Endodermal cell (in vitro differentiated cells): ENCODE measurements at regions not wholly inside any gene's neighbourhood (a gene's known extent, or its start where the extent isn't known, plus 50 kb on each side); places are given as distances from the start of the nearest gene placed in this dataset.

Source experiments
- DNase-seq: peaks from one replicate; pipeline ENCODE4 v3.0.0-alpha.2; 2017
- H3K27ac ChIP-seq: 2 replicates; pipeline ENCODE4 v1.5.1; 2013; ENCODE audit warnings: mild to moderate bottlenecking, low read depth, low read length, moderate library complexity
- H3K27me3 ChIP-seq: 2 replicates; pipeline ENCODE4 v1.6.1; 2013; ENCODE audit warnings: mild to moderate bottlenecking, low read length, moderate library complexity; ENCODE audit not compliant: insufficient read depth, control insufficient read depth, poor library complexity, severe bottlenecking
- H3K36me3 ChIP-seq: 2 replicates; pipeline ENCODE4 v1.7.0; 2013; ENCODE audit warnings: mild to moderate bottlenecking, low read length, moderate library complexity; ENCODE audit not compliant: control insufficient read depth, insufficient read depth
- H3K4me1 ChIP-seq: one replicate; pipeline ENCODE4 v1.7.0; 2013; ENCODE audit warnings: low read length; ENCODE audit not compliant: control insufficient read depth, insufficient read depth
- H3K4me3 ChIP-seq: 2 replicates; pipeline ENCODE4 v1.5.1; 2013; ENCODE audit warnings: mild to moderate bottlenecking, low read length, moderate library complexity
- H3K9ac ChIP-seq: 2 replicates; pipeline ENCODE4 v1.6.1; 2013; ENCODE audit warnings: mild to moderate bottlenecking, low read length, moderate library complexity; ENCODE audit not compliant: poor library complexity, severe bottlenecking; ENCODE audit errors: extremely low read depth
- H3K9me3 ChIP-seq: 2 replicates; pipeline ENCODE4 v1.6.1; 2013; ENCODE audit warnings: mild to moderate bottlenecking, low read length, moderate library complexity; ENCODE audit not compliant: control insufficient read depth
- H3K27ac Mint-ChIP-seq: 2 replicates; pipeline ENCODE4 v1.8.0; 2020; ENCODE audit warnings: mixed read lengths
- H3K27me3 Mint-ChIP-seq: 2 replicates; pipeline ENCODE4 v1.8.0; 2021; ENCODE audit warnings: mild to moderate bottlenecking, mixed read lengths; ENCODE audit not compliant: insufficient read depth
- H3K36me3 Mint-ChIP-seq: 2 replicates; pipeline ENCODE4 v1.8.0; 2020; ENCODE audit warnings: low read depth, mixed read lengths
- H3K4me1 Mint-ChIP-seq: 2 replicates; pipeline ENCODE4 v1.8.0; 2020; ENCODE audit warnings: mixed read lengths
- H3K4me3 Mint-ChIP-seq: 2 replicates; pipeline ENCODE4 v1.8.0; 2020; ENCODE audit warnings: mild to moderate bottlenecking, moderate library complexity, mixed read lengths
- H3K9me3 Mint-ChIP-seq: 2 replicates; pipeline ENCODE4 v1.8.0; 2020; ENCODE audit warnings: mild to moderate bottlenecking, mixed read lengths
- WGBS, 2 experiments: methylation state at CpG; one replicate each; pipeline versions ENCODE4 v1.1.5 to v1.1.7; 2013; ENCODE audit warnings: missing lambda C conversion rate in 2 of 2, mixed read lengths in 1 of 2; ENCODE audit not compliant: insufficient coverage in 1 of 2, insufficient read length in 1 of 2; 5-methylcytosine and 5-hydroxymethylcytosine counted together
- TF ChIP-seq, protein P1 (sequence below): fragments of 200-600 bp; sonication (generic); conservative IDR thresholded peaks from 2 replicates; pipeline ENCODE4 v1.5.0; 2021; ENCODE audit warnings: antibody characterized with exemption, mild to moderate bottlenecking

DNA sequence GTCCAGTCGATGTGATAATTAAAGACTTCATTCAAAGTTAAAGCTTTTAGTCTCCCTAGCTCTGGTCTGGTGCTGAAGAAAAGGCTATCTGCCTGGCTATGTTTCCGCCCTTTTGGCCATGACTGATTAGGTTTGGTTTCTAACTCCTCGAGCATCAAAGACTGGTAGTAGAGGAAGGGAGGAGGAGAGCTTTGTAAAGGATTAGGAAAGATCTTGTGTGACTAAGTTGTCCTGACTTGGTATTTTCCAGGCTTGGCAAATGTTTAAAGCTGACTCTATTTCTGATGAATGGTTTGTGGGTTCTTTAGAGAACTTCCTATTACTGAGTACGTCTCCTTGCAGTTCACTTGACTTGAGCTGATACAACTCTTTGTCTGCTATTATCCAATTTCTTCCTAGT, 312.9 kb downstream of the GJA1 start:
- TF ChIP-seq, protein P1, sequence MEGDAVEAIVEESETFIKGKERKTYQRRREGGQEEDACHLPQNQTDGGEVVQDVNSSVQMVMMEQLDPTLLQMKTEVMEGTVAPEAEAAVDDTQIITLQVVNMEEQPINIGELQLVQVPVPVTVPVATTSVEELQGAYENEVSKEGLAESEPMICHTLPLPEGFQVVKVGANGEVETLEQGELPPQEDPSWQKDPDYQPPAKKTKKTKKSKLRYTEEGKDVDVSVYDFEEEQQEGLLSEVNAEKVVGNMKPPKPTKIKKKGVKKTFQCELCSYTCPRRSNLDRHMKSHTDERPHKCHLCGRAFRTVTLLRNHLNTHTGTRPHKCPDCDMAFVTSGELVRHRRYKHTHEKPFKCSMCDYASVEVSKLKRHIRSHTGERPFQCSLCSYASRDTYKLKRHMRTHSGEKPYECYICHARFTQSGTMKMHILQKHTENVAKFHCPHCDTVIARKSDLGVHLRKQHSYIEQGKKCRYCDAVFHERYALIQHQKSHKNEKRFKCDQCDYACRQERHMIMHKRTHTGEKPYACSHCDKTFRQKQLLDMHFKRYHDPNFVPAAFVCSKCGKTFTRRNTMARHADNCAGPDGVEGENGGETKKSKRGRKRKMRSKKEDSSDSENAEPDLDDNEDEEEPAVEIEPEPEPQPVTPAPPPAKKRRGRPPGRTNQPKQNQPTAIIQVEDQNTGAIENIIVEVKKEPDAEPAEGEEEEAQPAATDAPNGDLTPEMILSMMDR: no peak
- Histone ChIP-seq H3K9me3 (peaks cover 8% of the 10 kb centered on the region), H3K27ac (no peak overlapping the region), H3K36me3 (no peaks in the 10 kb centered on the region), H3K4me3 (no peak overlapping the region), H3K9ac (no peak overlapping the region), H3K4me1 (peaks cover 3% of the 10 kb centered on the region), H3K27me3 (no peaks in the 10 kb centered on the region)
- no peak for DNase-seq
- H3K36me3 Mint-ChIP-seq: no peaks in the 10 kb centered on the region
- peak overlapping the region; percentile 9 for H3K27ac Mint-ChIP-seq
- H3K4me3 Mint-ChIP-seq: no peak overlapping the region
- H3K27me3 Mint-ChIP-seq: no peaks in the 10 kb centered on the region
- H3K4me1 Mint-ChIP-seq: peaks cover 10% of the 10 kb centered on the region
- 83 to 93% methylated on average over 4 of the region's 4 CpGs for WGBS, 2 experiments
- H3K9me3 Mint-ChIP-seq: peaks cover 8% of the 10 kb centered on the region

DNA sequence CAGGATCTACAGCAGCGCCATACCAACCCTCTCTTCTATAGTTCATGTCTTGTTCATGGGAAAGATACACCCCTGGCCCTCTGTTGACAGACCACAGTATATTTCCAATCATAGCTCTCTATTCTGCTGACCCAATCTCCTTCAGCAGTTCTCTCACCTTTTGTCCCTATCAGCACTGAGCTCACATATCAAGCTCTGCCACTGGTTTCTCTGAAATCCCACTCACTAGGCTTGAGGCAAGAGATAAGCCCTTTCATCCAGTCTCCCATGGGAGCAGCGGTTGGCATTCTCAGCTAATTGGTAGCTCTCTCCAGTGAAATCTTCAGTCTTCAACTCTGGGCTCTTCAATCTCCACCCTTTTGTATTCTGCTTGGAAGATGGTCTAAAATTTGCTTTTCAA, 313.4 kb downstream of the GJA1 start:
- no peaks in the 10 kb centered on the region for H3K27me3 ChIP-seq
- Mint-ChIP-seq H3K4me1 (peaks cover 10% of the 10 kb centered on the region), H3K4me3 (no peak overlapping the region), H3K9me3 (peaks cover 8% of the 10 kb centered on the region), H3K27me3 (no peaks in the 10 kb centered on the region), H3K36me3 (no peaks in the 10 kb centered on the region), H3K27ac (peak overlapping the region; percentile 9)
- TF ChIP-seq, protein P1: no peak
- H3K36me3 ChIP-seq: no peaks in the 10 kb centered on the region
- H3K27ac ChIP-seq: no peak overlapping the region
- no peak overlapping the region for H3K9ac ChIP-seq
- H3K9me3 ChIP-seq: peaks cover 8% of the 10 kb centered on the region
- H3K4me1 ChIP-seq: peaks cover 3% of the 10 kb centered on the region
- DNase-seq: peak; percentile 46
- no peak overlapping the region for H3K4me3 ChIP-seq
- 84 to 86% methylated on average over 2 of the region's 2 CpGs for WGBS, 2 experiments

DNA sequence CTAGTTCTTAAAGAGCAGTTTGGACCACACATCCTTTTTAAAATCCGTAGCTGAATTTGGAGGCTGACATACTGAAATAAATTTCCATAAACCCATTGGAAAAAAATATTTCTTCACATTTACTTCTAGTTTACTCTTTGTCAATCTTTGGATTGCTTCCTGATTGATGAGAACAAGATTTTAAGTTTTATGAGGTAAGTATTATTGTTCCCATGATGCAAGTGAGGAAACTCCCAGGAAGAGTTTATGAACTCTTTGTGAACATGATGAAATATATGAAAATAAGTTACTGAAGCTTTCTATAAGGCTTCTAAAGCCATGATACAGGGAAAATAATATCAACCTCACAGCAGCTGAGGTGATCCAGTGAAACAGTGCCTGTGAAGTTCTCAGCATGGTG, 320.0 kb downstream of the GJA1 start:
- no peaks in the 10 kb centered on the region for H3K27me3 ChIP-seq
- peaks cover 7% of the 10 kb centered on the region for H3K4me1 Mint-ChIP-seq
- no peak overlapping the region for H3K27ac Mint-ChIP-seq
- no peaks in the 10 kb centered on the region for H3K27me3 Mint-ChIP-seq
- peaks cover 8% of the 10 kb centered on the region for H3K9me3 ChIP-seq
- no peak overlapping the region for H3K4me3 Mint-ChIP-seq
- DNase-seq: no peak
- TF ChIP-seq, protein P1: no peak
- H3K36me3 Mint-ChIP-seq: no peaks in the 10 kb centered on the region
- peaks cover 10% of the 10 kb centered on the region for H3K9me3 Mint-ChIP-seq
- H3K36me3 ChIP-seq: no peaks in the 10 kb centered on the region
- no peak overlapping the region for H3K27ac ChIP-seq
- H3K9ac ChIP-seq: no peak overlapping the region
- WGBS, 2 experiments: 94% methylated on average over 1 of the region's 1 CpG; no CpG with 5 or more reads in 1 of the 2 experiments
- H3K4me3 ChIP-seq: no peak overlapping the region
- H3K4me1 ChIP-seq: no peaks in the 10 kb centered on the region
